ENCODE measurements at regions not wholly inside any gene's neighbourhood (a gene's known extent, or its start where the extent isn't known, plus 50 kb on each side); places are given as distances from the start of the nearest gene placed in this dataset.

GRCh38 chr13:20351281-20352022 lies 119.3 kb upstream of the GJB6 start:
- CTCF ChIA-PET, result interaction anchor here (0.7 kb wide), 1 partner anchor 189 kb away, joined by 4 read pairs; no protein-coding TSS in a partner anchor
- no peak for DNase-seq (ENCODE audit: low read depth)

GRCh38 chr13:20350819-20351218 lies 118.7 kb upstream of the GJB6 start:
- DNase-seq (ENCODE audit: low read depth), result no peak
- CTCF ChIA-PET, result interaction anchor here (0.6 to 0.7 kb wide), 2 partner anchors 189 to 543 kb away, joined by 4 read pairs; no protein-coding TSS in a partner anchor
- H3K36me3 ChIP-seq (ENCODE audit: control insufficient read depth, insufficient read depth, low read length), result no peaks in the 10 kb centered on the region
- peaks cover 3% of the 10 kb centered on the region for H3K27me3 ChIP-seq (ENCODE audit: control insufficient read depth, insufficient read depth, low read length)
- POLR2A ChIA-PET, result no interaction called here
- H3K4me3 ChIP-seq (ENCODE audit: low read depth, low read length), result no peak overlapping the region
- no peak for TF ChIP-seq CTCF (IDR thresholded peaks at IDR 0.05; ENCODE audit: insufficient read depth, low read depth, low read length)

More at GRCh38 chr13:20351281-20352022, 119.3 kb upstream of the GJB6 start:
- Histone ChIP-seq H3K4me3 (ENCODE audit: low read depth, low read length) (no peak overlapping the region), H3K27me3 (ENCODE audit: control insufficient read depth, insufficient read depth, low read length) (peaks cover 3% of the 10 kb centered on the region; the same call in 1 of the 2 replicates), H3K36me3 (ENCODE audit: control insufficient read depth, insufficient read depth, low read length) (no peaks in the 10 kb centered on the region)
- POLR2A ChIA-PET, result no interaction called here
- TF ChIP-seq CTCF (IDR thresholded peaks at IDR 0.05; ENCODE audit: insufficient read depth, low read depth, low read length), result no peak

- Histone ChIP-seq H3K27me3 (ENCODE audit: control insufficient read depth, insufficient read depth, low read length) (peaks cover 5% of the 10 kb centered on the region), H3K36me3 (ENCODE audit: control insufficient read depth, insufficient read depth, low read length) (no peaks in the 10 kb centered on the region), H3K4me3 (ENCODE audit: low read depth, low read length) (no peak overlapping the region)
- POLR2A ChIA-PET, result no interaction called here
- TF ChIP-seq CTCF (IDR thresholded peaks at IDR 0.05; ENCODE audit: insufficient read depth, low read depth, low read length), result no peak
- CTCF ChIA-PET, result interaction anchor here (0.6 to 0.7 kb wide), 2 partner anchors 188 to 544 kb away, joined by 4 read pairs; no protein-coding TSS in a partner anchor
- no peak for DNase-seq (ENCODE audit: low read depth)
These were observed 118.3 kb upstream of the GJB6 start for GRCh38 chr13:20350382-20350763.

- Histone ChIP-seq H3K36me3 (ENCODE audit: control insufficient read depth, insufficient read depth, low read length) (no peaks in the 10 kb centered on the region), H3K27me3 (ENCODE audit: control insufficient read depth, insufficient read depth, low read length) (peaks cover 5% of the 10 kb centered on the region), H3K4me3 (ENCODE audit: low read depth, low read length) (no peak overlapping the region)
- TF ChIP-seq CTCF (IDR thresholded peaks at IDR 0.05; ENCODE audit: insufficient read depth, low read depth, low read length), result no peak
- DNase-seq (ENCODE audit: low read depth), result no peak
- CTCF ChIA-PET, result no interaction called here
- POLR2A ChIA-PET, result no interaction called here
These were observed 117.7 kb upstream of the GJB6 start for GRCh38 chr13:20349564-20350381.

Measured in BJ (cell line).